ENCODE measurements at regions not wholly inside any gene's neighbourhood (a gene's known extent, or its start where the extent isn't known, plus 50 kb on each side); places are given as distances from the start of the nearest gene placed in this dataset.

DNA sequence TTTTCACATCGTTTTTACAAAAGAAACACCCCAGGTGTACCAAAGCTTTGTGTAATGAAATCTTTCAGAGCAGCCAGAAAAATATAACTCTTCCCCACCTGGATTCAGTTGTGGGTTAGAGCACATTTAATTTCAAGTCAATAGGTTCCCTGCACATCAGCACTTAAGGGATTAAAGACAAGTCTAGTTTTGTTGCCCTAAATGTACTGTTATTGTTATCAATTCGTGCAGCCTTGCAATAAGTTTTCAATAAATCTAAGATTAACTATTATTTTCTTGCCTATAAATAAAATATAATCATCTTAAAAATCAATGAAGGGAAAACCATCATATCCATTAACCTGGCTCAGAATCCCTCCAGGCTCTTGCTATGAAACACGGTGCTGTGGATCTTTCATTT is 172.5 kb upstream of the CDIN1 start:
- no peaks in the 10 kb centered on the region for H3K27me3 Mint-ChIP-seq (ENCODE audit: low read depth)
- H3K4me1 Mint-ChIP-seq (ENCODE audit: low read depth): no peaks in the 10 kb centered on the region
- DNase-seq: no peak
- ATAC-seq (replicated peaks in 1 of 2): no peak
- H3K9me3 Mint-ChIP-seq: no peaks in the 10 kb centered on the region
- no peak overlapping the region for H3K4me3 Mint-ChIP-seq
- no peak overlapping the region for H3K27ac Mint-ChIP-seq
- no peaks in the 10 kb centered on the region for H3K36me3 Mint-ChIP-seq (ENCODE audit: insufficient read depth in 2 of 2)

DNA sequence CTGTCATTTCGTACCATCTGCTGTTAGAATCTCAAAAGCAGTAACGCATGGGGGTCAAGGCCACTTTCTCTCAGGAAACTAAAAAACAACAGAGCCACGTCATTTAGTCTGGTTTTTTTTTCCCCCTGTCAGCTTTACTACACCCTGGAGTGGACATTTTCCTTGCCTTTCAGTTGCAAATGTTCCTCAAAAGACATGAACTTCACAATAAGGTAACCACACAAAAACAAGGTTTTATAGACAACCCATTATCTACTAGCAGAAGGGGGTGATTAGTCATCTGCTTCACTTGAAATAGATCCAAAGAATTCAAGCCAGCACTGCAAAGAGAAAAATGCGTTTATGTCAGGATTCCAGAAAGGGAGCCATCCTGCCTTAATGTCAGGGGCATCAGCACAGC is 171.8 kb upstream of the CDIN1 start:
- Mint-ChIP-seq H3K9me3 (no peaks in the 10 kb centered on the region), H3K27me3 (ENCODE audit: low read depth) (no peaks in the 10 kb centered on the region), H3K36me3 (ENCODE audit: insufficient read depth in 2 of 2) (no peaks in the 10 kb centered on the region), H3K4me1 (ENCODE audit: low read depth) (no peaks in the 10 kb centered on the region), H3K27ac (no peak overlapping the region), H3K4me3 (no peak overlapping the region)
- DNase-seq (no peak), ATAC-seq (replicated peaks in 1 of 2) (no peak)

DNA sequence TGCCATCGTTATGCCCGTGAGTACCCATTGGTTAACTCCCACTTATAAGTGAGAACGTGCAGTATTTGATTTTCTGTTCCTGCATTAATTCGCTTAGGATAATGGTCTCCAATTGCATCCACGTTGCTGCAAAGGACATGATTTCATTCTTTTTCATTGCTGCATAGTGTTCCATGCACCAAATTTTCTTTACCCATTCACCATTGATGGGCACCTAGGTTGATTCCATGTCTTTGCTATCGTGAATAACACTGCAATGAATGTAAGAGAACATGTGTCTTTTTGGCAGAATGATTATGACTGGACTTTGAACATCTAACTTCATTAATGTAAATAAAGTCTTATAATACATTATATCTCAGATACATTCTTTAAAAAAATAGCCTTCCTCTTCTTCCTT is 169.6 kb upstream of the CDIN1 start:
- Mint-ChIP-seq H3K9me3 (no peaks in the 10 kb centered on the region), H3K4me1 (ENCODE audit: low read depth) (no peaks in the 10 kb centered on the region), H3K4me3 (no peak overlapping the region), H3K27me3 (ENCODE audit: low read depth) (no peaks in the 10 kb centered on the region), H3K36me3 (ENCODE audit: insufficient read depth in 2 of 2) (no peaks in the 10 kb centered on the region), H3K27ac (no peak overlapping the region)
- ATAC-seq (replicated peaks in 1 of 2) (no peak), DNase-seq (no peak)

DNA sequence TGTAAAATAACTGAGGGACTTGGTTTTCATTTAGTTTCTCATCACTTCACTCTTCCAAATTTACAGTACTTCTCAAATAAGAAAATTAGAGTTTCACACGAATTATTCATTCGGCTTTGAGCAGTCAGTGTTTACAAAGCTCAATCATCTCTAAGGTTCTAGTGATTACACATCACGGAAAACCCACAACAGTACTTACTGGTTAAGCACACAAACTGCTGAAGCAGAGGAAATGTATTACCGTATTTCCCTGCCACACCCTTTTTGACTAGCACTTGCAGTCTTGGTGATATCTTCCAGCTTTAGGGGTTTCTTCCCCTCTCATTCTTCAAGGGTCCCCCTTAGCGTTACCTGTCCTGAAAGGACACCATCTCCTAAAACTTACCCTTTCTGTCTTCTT is 164.8 kb upstream of the CDIN1 start:
- Mint-ChIP-seq H3K36me3 (ENCODE audit: insufficient read depth in 2 of 2) (no peaks in the 10 kb centered on the region), H3K4me3 (no peak overlapping the region), H3K27me3 (ENCODE audit: low read depth) (no peaks in the 10 kb centered on the region), H3K9me3 (peaks cover 0 to 3% of the 10 kb centered on the region in 2 donors), H3K4me1 (ENCODE audit: low read depth) (no peaks in the 10 kb centered on the region), H3K27ac (no peak overlapping the region)
- DNase-seq (no peak), ATAC-seq (replicated peaks in 1 of 2) (no peak)

DNA sequence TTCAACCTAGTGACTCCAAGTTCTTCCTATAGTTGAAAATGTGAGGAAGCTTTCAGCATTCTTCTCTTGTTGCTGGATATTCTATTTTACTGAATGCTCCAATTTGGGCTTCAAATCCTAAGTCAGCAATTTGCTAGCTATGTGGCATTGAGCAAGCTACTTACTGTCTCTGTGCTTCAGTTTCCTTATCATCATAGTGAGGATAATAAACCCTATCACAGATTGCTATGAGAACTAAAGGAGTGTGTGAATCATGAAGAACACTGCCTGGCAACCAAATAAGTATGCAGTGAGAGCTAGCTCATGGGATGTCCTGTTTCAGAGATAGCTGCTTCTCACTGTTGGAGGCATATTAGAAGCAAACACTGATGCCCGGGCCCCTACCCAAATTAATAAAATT is 163.8 kb upstream of the CDIN1 start:
- Mint-ChIP-seq H3K9me3 (peaks cover 0 to 3% of the 10 kb centered on the region in 2 donors), H3K27me3 (ENCODE audit: low read depth) (no peaks in the 10 kb centered on the region), H3K4me3 (no peak overlapping the region), H3K27ac (no peak overlapping the region), H3K36me3 (ENCODE audit: insufficient read depth in 2 of 2) (no peaks in the 10 kb centered on the region), H3K4me1 (ENCODE audit: low read depth) (no peaks in the 10 kb centered on the region)
- DNase-seq: no peak
- ATAC-seq (replicated peaks in 1 of 2): no peak

DNA sequence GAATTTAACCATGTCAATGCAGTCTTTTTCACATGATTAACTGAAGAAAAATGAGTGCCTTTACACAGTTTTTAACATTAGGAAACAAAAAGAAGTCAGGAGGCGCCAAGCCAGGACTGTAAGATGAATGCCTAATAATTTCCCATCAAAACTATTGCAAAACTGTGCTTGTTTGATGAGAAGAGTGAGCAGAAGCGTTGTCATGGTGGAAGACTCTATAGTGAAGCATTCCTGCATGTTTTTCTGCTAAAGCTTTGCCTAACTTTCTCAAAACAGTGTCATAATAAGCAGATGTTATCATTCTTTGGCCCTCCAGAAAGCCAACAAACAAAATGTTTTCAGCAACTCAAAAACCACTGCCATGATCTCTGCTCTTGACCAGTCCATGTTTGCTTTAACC is 156.8 kb upstream of the CDIN1 start:
- ATAC-seq (replicated peaks in 1 of 2): no peak
- peaks cover 0 to 3% of the 10 kb centered on the region in 2 donors for H3K9me3 Mint-ChIP-seq
- no peaks in the 10 kb centered on the region for H3K27me3 Mint-ChIP-seq (ENCODE audit: low read depth)
- H3K4me3 Mint-ChIP-seq: no peak overlapping the region
- no peaks in the 10 kb centered on the region for H3K4me1 Mint-ChIP-seq (ENCODE audit: low read depth)
- no peak for DNase-seq
- H3K27ac Mint-ChIP-seq: no peak overlapping the region
- H3K36me3 Mint-ChIP-seq (ENCODE audit: insufficient read depth in 2 of 2): no peaks in the 10 kb centered on the region

DNA sequence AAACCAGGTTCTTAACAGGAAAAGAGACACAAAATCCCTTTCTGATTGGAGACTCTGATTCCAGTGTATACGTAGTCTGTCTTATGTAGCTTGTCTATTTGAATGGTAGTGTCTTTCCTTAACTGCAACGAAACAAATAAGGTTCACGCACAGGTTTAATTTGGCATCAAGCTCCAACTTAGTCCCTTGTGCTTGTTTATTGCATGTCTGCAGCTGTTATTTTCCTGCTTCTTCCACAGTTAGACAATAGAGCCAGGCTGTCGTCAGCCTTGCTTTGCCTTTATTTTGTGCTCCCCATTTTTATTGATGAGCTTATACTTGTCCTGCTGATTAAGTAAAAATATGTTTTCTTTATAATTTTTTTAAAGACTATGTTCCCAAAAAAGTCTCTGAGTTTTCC is 152.7 kb upstream of the CDIN1 start:
- DNase-seq (no peak), ATAC-seq (replicated peaks in 1 of 2) (no peak)
- no peak overlapping the region for H3K27ac Mint-ChIP-seq
- no peaks in the 10 kb centered on the region for H3K9me3 Mint-ChIP-seq
- H3K27me3 Mint-ChIP-seq (ENCODE audit: low read depth): no peaks in the 10 kb centered on the region
- H3K4me1 Mint-ChIP-seq (ENCODE audit: low read depth): no peaks in the 10 kb centered on the region
- H3K36me3 Mint-ChIP-seq (ENCODE audit: insufficient read depth in 2 of 2): no peaks in the 10 kb centered on the region
- H3K4me3 Mint-ChIP-seq: no peak overlapping the region

DNA sequence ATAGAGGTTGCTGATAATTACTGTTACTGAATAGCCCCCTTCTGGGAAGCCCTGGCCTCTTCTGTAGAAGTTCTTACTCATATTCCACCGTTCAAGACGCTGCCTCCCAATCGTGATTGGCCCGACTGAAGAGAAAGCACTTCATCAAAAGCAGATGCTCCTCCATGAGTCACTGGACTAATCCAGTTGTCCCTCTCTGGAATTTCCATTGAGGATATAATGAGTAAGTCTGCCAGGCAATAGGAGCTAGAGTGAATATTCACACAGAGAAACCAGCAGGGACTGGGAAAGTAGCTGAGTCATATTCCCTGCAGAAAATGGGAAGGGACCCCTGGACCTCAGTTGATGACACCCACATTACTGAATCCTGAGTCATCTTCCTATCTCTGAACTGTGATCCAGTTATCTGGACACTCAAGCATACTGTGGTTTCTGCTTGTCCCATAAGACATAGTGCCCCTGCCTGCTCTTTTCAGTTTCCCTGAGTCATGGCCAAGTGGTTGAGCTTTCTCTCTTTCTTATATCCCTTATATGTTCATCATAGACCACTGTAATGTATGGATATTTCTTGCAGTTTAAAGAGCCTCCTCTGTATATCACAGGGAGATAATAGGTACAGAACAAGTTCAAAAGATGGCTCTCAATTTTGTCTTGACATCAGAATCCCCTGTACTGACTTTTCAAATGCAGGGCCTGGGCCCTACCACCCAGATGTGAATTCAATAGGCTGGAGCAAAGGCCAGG is 151.2 kb upstream of the CDIN1 start:
- no peaks in the 10 kb centered on the region for H3K4me1 Mint-ChIP-seq (ENCODE audit: low read depth)
- DNase-seq (no peak), ATAC-seq (replicated peaks in 1 of 2) (no peak)
- no peaks in the 10 kb centered on the region for H3K27me3 Mint-ChIP-seq (ENCODE audit: low read depth)
- no peak overlapping the region for H3K4me3 Mint-ChIP-seq
- H3K9me3 Mint-ChIP-seq: no peaks in the 10 kb centered on the region
- no peaks in the 10 kb centered on the region for H3K36me3 Mint-ChIP-seq (ENCODE audit: insufficient read depth in 2 of 2)
- no peak overlapping the region for H3K27ac Mint-ChIP-seq

DNA sequence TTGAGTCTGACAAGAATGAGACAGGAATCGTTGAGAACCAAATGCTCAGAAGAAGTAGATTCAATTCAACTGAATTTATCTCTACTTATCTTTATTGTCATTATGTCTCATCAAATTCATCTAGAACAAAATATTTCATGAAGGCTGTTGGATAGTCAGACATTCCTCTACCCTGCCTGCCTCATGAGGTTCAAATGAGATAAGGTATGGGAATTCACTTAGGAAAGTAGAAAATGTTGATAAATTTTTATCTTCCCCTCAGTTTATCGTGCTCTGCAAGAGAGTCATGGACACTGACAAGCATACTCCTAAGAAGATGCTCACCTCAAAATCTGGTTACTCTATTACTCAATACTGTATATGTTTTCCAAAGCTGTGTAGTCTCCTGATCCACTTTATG is 149.7 kb upstream of the CDIN1 start:
- ATAC-seq (replicated peaks in 1 of 2) (no peak), DNase-seq (no peak)
- Mint-ChIP-seq H3K36me3 (ENCODE audit: insufficient read depth in 2 of 2) (no peaks in the 10 kb centered on the region), H3K27me3 (ENCODE audit: low read depth) (no peaks in the 10 kb centered on the region), H3K4me3 (no peak overlapping the region), H3K9me3 (no peaks in the 10 kb centered on the region), H3K4me1 (ENCODE audit: low read depth) (no peaks in the 10 kb centered on the region), H3K27ac (no peak overlapping the region)

DNA sequence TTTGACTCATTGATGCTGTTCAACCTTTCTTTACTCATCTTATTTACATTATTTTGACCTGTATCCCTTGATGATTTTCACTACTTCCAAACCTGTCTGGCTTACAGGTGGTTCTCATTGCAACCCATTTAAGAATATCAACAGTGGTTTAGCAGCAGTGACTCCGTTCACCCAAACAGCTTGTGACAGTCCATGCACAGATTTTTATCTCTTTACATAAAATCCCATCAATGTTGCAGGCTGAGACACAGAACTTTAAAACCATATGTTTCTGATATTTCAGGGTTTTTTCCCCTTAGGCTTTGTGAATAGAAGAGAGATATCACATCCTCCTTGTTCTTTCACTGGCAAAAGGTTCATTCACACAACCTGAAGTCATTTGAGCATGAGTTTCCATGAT is 149.1 kb upstream of the CDIN1 start:
- DNase-seq (no peak), ATAC-seq (replicated peaks in 1 of 2) (no peak)
- H3K4me1 Mint-ChIP-seq (ENCODE audit: low read depth): no peaks in the 10 kb centered on the region
- H3K4me3 Mint-ChIP-seq: no peak overlapping the region
- no peak overlapping the region for H3K27ac Mint-ChIP-seq
- no peaks in the 10 kb centered on the region for H3K27me3 Mint-ChIP-seq (ENCODE audit: low read depth)
- H3K36me3 Mint-ChIP-seq (ENCODE audit: insufficient read depth in 2 of 2): no peaks in the 10 kb centered on the region
- H3K9me3 Mint-ChIP-seq: no peaks in the 10 kb centered on the region

DNA sequence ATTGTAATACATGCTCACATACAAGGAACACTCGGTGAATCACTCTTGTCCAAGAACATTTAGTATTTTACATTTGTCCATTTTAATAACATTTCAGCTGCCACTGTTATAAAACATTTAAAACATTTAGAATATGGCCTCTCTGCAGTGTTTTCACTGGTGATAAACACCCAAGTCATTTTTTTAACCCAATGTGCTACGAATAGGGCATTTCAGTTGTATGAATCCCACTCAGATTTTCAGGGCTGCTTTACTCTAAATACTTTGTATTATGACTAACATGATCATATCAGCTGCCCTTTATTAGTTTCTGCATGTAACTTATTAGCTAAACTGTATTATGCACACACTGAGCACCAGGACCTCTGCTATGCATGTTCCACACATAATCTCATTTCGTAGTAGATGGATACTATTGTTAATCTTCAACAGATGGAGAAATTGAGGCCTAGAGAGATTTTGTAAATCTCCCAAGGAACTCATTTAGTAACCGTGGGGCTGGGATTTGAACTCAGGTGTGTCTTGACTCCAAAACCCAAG is 148.6 kb upstream of the CDIN1 start:
- no peaks in the 10 kb centered on the region for H3K9me3 Mint-ChIP-seq
- H3K4me1 Mint-ChIP-seq (ENCODE audit: low read depth): no peaks in the 10 kb centered on the region
- no peaks in the 10 kb centered on the region for H3K36me3 Mint-ChIP-seq (ENCODE audit: insufficient read depth in 2 of 2)
- H3K4me3 Mint-ChIP-seq: no peak overlapping the region
- H3K27me3 Mint-ChIP-seq (ENCODE audit: low read depth): no peaks in the 10 kb centered on the region
- no peak overlapping the region for H3K27ac Mint-ChIP-seq
- no peak for DNase-seq
- no peak for ATAC-seq (replicated peaks in 1 of 2)

DNA sequence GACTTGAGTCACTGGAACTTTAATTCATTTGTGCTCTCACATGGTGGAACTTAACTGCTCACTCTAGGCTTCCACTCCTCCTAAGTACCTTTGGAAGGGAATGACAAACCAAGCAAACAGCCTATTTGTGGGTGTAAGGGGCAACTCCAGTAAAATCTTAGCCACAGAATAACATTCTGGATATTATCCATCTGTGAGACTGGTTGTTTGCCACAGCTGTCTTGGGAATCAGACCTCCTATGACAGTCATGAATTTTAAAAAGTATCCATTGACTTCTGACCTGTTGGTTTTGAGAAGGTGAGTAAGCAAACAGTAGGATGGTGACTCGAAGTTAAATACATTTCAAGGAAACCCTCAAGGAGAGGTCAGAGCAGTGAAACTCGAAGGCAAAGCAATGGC is 147.3 kb upstream of the CDIN1 start:
- H3K36me3 Mint-ChIP-seq (ENCODE audit: insufficient read depth in 2 of 2): no peaks in the 10 kb centered on the region
- no peak overlapping the region for H3K4me3 Mint-ChIP-seq
- H3K27ac Mint-ChIP-seq: no peak overlapping the region
- H3K9me3 Mint-ChIP-seq: no peaks in the 10 kb centered on the region
- no peaks in the 10 kb centered on the region for H3K4me1 Mint-ChIP-seq (ENCODE audit: low read depth)
- no peak for ATAC-seq (replicated peaks in 1 of 2)
- DNase-seq: no peak
- H3K27me3 Mint-ChIP-seq (ENCODE audit: low read depth): no peaks in the 10 kb centered on the region

DNA sequence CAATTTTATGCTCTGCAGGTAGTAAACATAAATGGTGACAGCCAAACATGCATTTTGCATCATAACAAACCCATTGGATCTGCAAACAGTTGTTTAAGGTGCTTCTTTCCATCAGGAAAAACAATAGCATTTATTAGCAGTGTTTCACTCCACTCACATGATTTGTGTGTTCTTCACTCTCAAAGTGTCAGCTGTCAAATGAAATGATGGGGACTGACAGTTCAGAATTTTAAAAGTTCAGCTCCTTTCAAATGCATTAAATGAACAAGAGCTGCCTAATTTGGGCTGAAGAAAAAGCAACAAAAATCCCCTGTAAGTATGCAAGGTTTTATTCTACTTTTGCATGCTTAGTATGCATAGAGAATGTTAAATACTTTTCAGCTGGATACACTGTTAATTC is 145.2 kb upstream of the CDIN1 start:
- ATAC-seq (replicated peaks in 1 of 2) (no peak), DNase-seq (no peak)
- Mint-ChIP-seq H3K9me3 (no peaks in the 10 kb centered on the region), H3K36me3 (ENCODE audit: insufficient read depth in 2 of 2) (no peaks in the 10 kb centered on the region), H3K4me3 (no peak overlapping the region), H3K27ac (no peak overlapping the region), H3K27me3 (ENCODE audit: low read depth) (no peaks in the 10 kb centered on the region), H3K4me1 (ENCODE audit: low read depth) (no peaks in the 10 kb centered on the region)

DNA sequence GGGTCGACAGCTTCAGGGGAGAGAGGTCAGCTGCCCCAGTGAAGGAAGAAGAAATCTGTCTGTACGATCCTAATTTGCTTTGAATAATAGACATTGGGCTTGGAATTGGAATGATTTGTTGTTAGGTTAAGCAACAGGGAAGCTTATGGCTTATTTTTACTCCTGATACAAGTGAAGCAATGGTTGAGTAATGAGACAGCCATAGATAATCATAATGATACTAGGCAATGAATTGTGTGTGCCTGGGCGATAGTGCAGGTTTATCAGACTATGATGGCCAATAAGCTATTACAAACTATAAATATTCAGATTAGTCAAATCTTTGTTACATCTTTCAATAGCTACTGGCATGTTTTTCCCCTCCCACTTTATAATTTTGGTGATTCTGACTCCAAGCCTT is 140.9 kb upstream of the CDIN1 start:
- no peak overlapping the region for H3K4me3 Mint-ChIP-seq
- H3K4me1 Mint-ChIP-seq (ENCODE audit: low read depth): no peaks in the 10 kb centered on the region
- no peaks in the 10 kb centered on the region for H3K27me3 Mint-ChIP-seq (ENCODE audit: low read depth)
- no peaks in the 10 kb centered on the region for H3K36me3 Mint-ChIP-seq (ENCODE audit: insufficient read depth in 2 of 2)
- DNase-seq (no peak), ATAC-seq (replicated peaks in 1 of 2) (no peak)
- no peaks in the 10 kb centered on the region for H3K9me3 Mint-ChIP-seq
- H3K27ac Mint-ChIP-seq: no peak overlapping the region
